A549 (cell line): ENCODE measurements at regions not wholly inside any gene's neighbourhood (a gene's known extent, or its start where the extent isn't known, plus 50 kb on each side); places are given as distances from the start of the nearest gene placed in this dataset.

Source experiments
- CHD4 ChIP-seq: fragments of 200-600 bp; sonication (generic); IDR thresholded peaks from 2 replicates; pipeline ENCODE4 v1.6.1; 2016; ENCODE audit warnings: antibody characterized with exemption, mild to moderate bottlenecking, borderline replicate concordance
- EP300 ChIP-seq, 2 experiments: fragments of >200 bp; sonication (Bioruptor Twin); formaldehyde crosslinking; IDR thresholded peaks; 2 replicates in 1 of 2; 3 replicates in 1 of 2; pipeline ENCODE4 v1.6.1; 2016 to 2017
- JUNB ChIP-seq: fragments of >200 bp; sonication (Bioruptor Twin); formaldehyde crosslinking; IDR thresholded peaks from 2 replicates; pipeline ENCODE4 v1.6.1; 2016
- KDM1A ChIP-seq: fragments of 200-600 bp; sonication (generic); IDR thresholded peaks from 2 replicates; pipeline ENCODE4 v1.6.1; 2016; ENCODE audit warnings: low read depth, mild to moderate bottlenecking
- KDM5A ChIP-seq: fragments of 200-600 bp; sonication (generic); IDR thresholded peaks from 2 replicates; pipeline ENCODE4 v1.6.1; 2016; ENCODE audit warnings: antibody characterized with exemption, mild to moderate bottlenecking
- MYC ChIP-seq: IDR thresholded peaks from 2 replicates; pipeline ENCODE4 v1.6.1; 2012; ENCODE audit warnings: mild to moderate bottlenecking, inconsistent platforms, low read length, improper control_type of control experiment, borderline replicate concordance
- POLR2A ChIP-seq: IDR thresholded peaks from 2 replicates; pipeline ENCODE4 v1.6.1; 2012; ENCODE audit warnings: mild to moderate bottlenecking, low read length
- RAD21 ChIP-seq, 2 experiments: fragments of >200 bp in 1 of 2; sonication (Bioruptor Twin) in 1 of 2; formaldehyde crosslinking in 1 of 2; IDR thresholded peaks in 1 of 2; conservative IDR thresholded peaks in 1 of 2; 2 replicates in 1 of 2; 3 replicates in 1 of 2; pipeline ENCODE4 v1.6.1; 2012 to 2018; ENCODE audit warnings: inconsistent platforms in 1 of 2
- TP53 ChIP-seq: fragments of 250-450 bp; sonication (Bioruptor Pico); IDR thresholded peaks from 2 replicates; pipeline ENCODE4 v1.5.0; 2021; ENCODE audit warnings: mild to moderate bottlenecking, moderate library complexity
- TF ChIP-seq, protein P1 (sequence below): fragments of >200 bp; sonication (Bioruptor Twin); formaldehyde crosslinking; IDR thresholded peaks from 3 replicates; pipeline ENCODE4 v1.5.1; 2016
- TF ChIP-seq, protein P2 (sequence below): IDR thresholded peaks from 2 replicates; pipeline ENCODE4 v1.6.1; 2012
- TF ChIP-seq, protein P3 (sequence below): fragments of 150-350 bp; IDR thresholded peaks from 2 replicates; pipeline ENCODE4 v1.6.1; 2014; ENCODE audit warnings: low read depth, mild to moderate bottlenecking, low read length

DNA sequence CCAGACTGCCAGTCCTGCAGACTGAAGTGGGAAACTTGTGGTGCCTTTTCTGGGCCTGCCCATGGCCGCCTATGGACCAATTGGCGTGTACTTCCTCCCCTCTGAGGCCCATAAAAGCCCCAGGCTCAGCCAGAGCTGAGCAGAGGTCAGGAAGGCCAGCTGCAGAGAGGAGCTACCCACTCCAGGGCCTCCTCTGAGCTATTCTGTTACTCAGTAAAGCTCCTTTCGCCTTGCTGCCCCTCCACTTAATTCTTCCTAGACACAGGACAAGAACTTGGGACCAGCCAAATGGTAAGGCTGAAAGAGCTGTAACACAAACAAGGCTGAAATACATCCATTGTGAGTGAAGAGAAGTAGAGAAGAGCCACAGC is 106.4 kb downstream of the C9orf50 start:
- TF ChIP-seq, protein P1, sequence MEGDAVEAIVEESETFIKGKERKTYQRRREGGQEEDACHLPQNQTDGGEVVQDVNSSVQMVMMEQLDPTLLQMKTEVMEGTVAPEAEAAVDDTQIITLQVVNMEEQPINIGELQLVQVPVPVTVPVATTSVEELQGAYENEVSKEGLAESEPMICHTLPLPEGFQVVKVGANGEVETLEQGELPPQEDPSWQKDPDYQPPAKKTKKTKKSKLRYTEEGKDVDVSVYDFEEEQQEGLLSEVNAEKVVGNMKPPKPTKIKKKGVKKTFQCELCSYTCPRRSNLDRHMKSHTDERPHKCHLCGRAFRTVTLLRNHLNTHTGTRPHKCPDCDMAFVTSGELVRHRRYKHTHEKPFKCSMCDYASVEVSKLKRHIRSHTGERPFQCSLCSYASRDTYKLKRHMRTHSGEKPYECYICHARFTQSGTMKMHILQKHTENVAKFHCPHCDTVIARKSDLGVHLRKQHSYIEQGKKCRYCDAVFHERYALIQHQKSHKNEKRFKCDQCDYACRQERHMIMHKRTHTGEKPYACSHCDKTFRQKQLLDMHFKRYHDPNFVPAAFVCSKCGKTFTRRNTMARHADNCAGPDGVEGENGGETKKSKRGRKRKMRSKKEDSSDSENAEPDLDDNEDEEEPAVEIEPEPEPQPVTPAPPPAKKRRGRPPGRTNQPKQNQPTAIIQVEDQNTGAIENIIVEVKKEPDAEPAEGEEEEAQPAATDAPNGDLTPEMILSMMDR: no peak
- no peak for TF ChIP-seq JUNB
- TF ChIP-seq MYC: no peak
- TF ChIP-seq, protein P2, sequence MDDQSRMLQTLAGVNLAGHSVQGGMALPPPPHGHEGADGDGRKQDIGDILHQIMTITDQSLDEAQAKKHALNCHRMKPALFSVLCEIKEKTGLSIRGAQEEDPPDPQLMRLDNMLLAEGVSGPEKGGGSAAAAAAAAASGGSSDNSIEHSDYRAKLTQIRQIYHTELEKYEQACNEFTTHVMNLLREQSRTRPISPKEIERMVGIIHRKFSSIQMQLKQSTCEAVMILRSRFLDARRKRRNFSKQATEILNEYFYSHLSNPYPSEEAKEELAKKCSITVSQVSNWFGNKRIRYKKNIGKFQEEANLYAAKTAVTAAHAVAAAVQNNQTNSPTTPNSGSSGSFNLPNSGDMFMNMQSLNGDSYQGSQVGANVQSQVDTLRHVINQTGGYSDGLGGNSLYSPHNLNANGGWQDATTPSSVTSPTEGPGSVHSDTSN: no peak
- no peak for TF ChIP-seq CHD4
- no peak for TF ChIP-seq TP53 (CRISPR knock-in tag)
- TF ChIP-seq KDM1A: no peak
- no peak for TF ChIP-seq POLR2A
- no peak for TF ChIP-seq RAD21 (conservative IDR thresholded peaks at IDR 0.05 in 1 of 2, IDR thresholded peaks at IDR 0.05 in 1 of 2)
- no peak for TF ChIP-seq EP300 (IDR thresholded peaks at IDR 0.05)
- TF ChIP-seq, protein P3, sequence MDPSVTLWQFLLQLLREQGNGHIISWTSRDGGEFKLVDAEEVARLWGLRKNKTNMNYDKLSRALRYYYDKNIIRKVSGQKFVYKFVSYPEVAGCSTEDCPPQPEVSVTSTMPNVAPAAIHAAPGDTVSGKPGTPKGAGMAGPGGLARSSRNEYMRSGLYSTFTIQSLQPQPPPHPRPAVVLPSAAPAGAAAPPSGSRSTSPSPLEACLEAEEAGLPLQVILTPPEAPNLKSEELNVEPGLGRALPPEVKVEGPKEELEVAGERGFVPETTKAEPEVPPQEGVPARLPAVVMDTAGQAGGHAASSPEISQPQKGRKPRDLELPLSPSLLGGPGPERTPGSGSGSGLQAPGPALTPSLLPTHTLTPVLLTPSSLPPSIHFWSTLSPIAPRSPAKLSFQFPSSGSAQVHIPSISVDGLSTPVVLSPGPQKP: no peak
- TF ChIP-seq KDM5A: no peak
